Activated CD4-positive, alpha-beta T cell treated with anti-CD3 and anti-CD28 coated beads, Interleukin-10, Interleukin-2, amounts not matched to agents 100 ng/mL and 50 ng/mL, durations not matched to agents 16 hours and 8 hours (primary cell): ENCODE measurements at regions not wholly inside any gene's neighbourhood (a gene's known extent, or its start where the extent isn't known, plus 50 kb on each side); places are given as distances from the start of the nearest gene placed in this dataset.
A peak's percentile ranks its signal among the peaks of the same experiment; 100 is the strongest.
"Not testable (repeated sequence)": the region's sequence is repeated elsewhere in the genome, so short reads cannot be mapped to it uniquely, and the experiment has no call there.

Experiments
- DNase-seq: peaks from one replicate; pipeline ENCODE4 v3.0.0-alpha.2; 2020

DNA sequence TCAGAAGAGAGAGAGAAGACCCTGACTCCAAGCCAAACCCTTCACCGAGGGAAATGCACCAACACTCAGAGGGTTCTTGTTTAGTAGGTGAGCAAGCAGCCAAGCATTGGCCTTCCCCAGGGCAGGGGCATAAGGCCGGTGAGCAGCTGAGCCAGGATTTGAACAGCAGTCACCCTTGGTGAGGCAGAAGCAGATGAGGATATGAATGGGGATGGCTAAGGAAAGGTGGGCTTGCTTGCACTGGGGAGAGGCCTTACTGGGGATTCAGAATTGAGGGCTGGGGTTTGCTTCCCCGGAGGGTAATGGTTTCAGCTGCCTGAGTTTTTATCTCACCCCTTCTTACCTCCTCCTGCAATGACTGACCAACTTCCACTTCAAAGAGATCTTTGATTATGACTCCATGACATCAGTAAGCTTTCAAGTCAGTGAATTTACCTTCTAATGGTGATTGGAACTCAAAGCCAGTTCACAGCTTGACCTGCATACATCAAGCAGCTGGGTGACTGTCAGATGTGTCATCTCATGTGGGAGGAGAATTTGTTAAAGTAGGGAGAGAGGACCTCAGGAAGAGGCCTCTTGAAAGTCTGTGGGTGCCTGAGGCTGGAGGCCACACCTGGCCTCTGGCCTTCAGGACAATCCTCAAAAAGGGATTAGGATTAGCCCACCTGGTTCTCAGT is 114.5 kb upstream of the PLGLB2 start:
- DNase-seq, result peak; percentile 44

DNA sequence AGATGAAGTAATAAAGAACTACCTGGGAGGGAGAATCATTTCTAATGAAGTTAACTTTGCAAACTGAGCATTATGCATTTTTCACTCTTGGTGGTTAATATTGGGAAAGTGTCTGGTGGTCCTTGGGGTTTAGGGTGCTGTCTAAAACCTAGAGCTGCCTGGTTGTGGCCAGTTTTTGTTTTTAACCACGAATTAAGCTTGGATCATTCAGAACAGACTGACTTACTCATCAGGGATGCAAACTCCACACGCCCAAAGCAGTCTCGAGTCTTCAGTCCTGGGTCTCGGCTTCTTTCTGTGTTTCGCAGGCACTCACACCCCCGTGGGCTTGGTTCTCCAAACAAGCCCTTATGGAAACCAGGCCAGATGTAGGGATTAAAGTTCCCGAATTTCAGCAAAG is 113.8 kb upstream of the PLGLB2 start:
- peak; percentile 34 for DNase-seq

DNA sequence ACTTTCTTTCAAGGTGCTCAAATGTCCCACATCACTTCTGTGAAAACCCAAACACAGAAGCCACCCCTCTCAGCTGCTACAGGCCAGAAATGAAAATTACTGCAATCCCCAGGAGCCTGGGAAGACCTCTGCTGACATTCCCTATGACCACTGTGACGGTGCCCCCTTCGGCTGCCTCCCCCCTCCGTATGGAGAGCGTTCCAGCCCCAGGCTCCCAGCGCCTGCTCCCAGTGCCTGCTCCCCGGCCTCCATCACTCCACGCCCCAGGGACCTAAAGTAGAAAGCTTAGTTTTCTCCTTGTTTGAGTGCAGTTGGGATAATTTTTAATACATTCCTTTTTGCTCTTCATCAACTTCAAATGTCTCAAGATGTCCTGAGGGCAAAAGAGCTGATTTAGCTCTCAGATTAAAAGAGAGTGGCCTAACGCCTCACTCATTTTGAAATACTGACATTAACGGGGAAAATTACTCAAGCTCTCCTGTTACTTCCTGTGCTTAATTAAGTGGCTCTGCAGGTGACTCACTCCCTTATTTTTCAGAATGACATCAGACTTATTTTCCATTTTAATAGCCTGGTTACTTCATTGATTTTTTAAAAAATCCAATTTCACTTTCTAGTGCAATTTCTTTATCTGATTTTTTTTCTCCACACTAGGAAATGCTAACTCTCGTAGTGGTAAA is 112.8 kb upstream of the PLGLB2 start:
- peak; percentile 8 for DNase-seq

DNA sequence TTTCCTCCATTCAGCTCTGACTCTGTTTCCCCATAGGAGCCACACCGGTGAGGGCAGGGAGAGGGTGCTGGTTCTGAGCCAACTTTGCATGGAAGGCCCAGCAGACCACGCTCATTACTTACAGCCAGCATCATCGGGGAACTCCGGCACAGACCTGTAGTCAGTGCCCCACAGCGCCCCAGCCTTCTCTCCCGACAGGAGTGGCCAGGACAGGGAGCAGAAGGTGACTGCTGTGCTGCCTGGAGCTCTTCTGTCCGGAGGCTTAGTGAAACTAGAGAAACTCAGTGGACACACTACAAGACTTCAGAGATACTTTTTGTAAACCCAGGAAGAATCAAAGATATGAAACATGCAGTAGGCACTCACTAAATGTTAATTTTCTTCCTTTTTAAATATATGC is 111.6 kb upstream of the PLGLB2 start:
- not testable (repeated sequence) for DNase-seq

DNA sequence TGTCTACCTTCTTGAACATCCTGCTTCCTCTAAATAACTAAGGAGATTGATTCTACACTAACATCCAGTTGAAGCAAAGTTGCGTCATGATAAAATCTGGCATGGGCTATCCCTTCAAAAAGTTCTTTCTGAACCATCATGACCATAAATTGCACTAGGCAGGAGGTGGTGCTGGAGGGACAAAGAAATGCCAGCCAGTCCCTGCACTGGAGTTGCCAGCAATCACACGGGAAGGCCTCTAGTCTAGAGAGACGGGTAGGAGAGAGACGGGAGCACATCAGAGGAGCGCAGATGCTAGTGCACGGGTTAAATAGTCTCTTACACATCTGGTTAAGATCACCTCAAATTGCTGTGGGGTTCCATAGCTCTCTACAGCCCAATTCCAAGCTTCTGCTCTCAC is 111.2 kb upstream of the PLGLB2 start:
- DNase-seq, result not testable (repeated sequence)

DNA sequence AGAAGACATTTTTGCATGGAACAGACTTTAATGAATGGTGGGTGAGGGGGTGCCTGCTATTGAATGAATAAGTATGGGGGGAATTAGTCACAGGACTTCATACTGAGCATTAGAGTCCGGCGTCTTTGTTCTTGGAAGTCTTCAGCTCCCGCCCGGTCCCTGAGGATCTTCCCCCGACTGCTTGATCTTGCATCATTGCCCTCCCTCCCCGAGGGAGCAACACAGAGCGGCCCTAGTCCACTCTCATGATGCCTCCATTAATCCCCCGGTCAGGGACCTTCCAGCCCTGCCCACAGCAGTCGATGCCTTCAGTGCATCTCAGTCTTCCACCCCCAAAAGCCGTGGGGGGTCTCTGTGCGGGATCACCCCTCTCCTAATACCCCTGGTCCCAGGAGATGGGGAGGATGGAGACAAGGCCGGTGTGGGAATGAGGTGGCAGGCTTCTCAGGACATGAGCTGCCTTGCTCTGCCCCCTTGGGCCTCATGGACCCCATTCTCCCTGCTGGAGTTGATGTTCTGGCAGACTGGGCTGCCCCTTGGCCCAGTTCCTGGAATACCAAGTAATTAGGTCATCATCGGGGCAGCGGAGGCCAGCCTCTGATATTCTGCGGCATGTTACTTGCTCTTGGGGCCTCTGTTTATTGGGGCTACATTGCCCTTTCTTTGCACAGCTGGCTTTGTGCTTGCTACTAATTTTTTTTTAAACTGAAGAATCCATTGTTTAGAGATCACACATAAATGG is 110.5 kb upstream of the PLGLB2 start:
- DNase-seq, result not testable (repeated sequence)

DNA sequence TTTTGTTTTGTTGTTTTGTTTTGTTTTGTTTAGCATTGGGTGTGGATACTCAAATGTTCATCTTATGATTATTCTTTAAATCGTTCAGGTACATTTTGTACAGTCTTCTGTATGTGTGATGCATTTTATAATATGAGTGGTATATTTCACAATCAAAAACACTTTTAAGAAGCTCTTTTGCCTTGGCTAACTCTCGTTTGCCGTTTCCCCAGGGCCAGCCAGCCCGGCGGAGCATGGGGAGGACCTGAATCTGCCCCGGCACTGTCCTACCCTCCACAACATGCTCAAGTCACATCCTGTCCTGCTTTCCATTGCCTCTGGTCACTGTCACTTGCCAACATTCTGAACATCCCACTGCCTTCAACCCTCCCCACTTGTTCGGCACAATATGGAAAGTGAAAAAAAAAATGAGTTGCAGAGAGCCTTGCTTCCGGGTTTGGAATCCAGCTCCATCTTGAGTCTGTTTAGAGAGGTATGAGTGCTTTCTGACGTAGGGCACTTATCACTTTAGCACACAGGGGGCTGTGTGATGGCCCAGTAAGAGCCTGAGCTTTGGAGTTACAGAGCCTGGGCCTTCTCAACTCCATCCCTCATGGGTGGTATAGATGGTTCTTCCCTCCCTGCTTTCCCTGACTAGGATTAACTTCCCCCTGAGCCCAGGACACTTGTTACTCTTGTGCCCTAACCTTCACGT is 109.6 kb upstream of the PLGLB2 start:
- not testable (repeated sequence) for DNase-seq

DNA sequence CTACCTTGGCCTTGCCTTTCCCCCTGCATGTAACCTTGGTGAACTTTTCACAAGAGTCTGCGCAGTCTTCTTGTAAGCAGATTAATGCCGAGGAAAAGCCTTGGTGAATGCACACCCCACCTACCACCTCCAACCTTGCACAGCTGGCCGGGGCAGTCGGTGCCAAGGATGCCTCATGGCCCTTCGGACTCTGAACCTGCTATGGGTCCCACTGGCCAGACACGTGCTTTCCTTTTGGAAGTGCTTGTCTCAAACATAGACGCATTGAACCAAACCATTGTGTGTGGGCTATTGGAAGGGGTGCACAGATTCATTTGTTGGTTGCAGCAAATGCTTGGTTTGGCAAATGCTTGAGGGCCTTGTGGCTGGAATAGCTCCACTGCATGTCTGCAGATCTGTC is 109.0 kb upstream of the PLGLB2 start:
- DNase-seq, result not testable (repeated sequence)

DNA sequence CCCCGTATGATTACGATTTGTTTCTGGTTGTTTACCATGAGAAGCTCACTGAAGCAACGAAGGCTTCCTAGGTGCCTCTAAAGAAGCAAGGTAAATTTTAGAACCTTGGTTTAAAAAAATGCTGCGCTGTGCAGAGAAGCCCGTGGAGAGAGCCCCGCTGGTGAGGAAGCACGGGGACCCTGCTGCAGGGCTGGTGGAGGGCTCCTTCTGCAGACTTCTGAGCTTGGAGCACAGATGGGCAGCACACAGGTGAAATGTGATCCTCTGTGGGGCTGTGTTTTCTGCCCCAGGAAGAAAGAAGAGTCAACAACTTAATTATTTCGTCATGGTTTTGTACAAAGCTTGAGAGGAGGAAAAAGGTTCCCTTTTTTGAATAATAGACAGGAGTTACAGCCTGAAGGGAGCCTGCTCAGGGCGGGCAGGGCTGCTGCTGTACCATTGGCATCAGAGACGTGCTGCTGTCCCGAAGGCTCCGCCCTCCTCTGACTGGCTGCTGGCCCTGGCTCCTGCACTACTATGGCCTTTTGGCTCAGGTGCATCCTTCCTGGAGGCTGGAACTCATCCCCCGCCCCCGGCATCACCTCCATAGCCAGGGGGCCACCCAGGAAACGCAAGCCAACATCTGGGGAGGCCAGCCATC is 108.0 kb upstream of the PLGLB2 start:
- not testable (repeated sequence) for DNase-seq

DNA sequence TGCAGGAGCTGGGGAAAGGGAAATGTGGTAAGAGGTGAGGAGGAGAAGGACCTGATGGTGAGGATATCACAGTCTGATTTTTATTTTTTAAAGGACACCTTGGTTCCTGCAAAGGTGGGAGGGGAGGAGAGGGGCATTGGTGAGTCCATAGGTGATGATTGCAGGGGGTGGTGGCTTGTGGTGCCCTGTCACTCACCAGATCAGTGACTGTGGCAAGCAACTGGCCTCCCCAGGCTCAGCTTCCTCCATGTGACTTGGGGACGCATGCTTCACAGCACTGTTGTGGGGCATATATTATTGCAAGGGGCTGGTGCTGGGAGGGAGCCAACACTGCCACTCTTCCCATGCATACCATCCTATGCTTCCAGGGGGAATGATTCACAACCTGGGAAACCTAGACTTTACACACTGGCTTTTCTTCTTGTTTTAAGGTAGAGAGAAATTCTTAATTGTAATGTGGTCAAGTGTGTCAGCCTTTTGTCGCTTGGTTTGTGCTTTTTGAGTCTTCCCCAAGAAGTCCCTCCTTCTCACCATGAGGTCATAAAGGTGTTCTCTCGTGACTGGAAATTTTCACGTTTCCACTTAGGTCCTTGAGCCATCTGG is 106.8 kb upstream of the PLGLB2 start:
- not testable (repeated sequence) for DNase-seq

DNA sequence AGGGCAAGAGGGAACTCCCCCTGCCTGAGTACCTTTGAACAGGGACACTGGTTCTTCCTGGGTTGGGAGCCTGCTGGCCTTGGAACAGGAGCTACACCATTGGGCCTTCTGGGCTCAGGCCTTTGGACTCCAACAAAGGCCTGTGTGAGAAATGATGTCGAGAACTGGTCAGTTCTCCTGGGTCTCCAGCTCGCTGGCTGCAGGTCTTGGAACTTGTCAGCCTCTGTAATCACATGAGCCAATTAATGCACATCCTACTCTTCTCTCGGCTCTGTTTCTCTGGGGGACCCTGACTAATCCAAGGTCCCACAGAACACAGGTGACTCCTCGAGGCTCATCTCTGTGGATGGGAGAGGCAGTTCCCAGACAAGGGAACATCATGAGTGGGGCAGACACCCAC is 104.7 kb upstream of the PLGLB2 start:
- DNase-seq, result not testable (repeated sequence)

DNA sequence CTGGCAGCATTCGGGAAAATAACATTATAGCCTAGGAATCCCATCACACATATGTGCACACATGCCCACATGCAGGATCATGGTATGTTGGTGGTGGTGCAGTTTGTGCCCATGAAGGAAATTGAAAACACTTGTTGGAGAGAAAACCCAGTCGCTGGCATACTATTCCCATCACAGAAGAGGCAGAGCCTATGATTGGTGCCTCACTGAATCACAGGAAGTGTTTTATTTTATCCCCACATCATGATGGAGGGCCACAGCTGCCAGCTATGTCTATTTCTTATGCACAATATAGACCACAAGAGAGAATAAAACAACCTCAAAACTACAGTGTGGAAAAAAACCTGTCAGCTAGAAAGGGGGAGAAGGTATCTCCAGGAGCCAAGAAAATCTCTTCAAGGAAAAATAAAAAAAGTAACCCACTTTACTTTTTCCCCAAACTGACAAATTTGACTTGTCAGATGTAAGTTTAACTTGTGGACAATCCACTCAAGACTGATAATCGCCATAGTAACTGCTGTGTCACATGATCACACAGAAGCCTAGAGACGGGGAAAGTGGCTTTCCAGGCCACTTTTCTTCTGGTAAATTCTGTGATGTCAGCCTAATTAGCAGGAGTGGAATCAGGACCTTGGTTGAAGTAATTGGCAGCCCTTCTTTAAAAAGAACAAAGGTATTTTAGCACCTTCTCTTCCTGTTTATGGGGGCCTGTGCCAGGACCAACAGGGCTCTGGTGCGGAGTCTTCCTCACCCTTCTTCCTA is 100.0 kb upstream of the PLGLB2 start:
- not testable (repeated sequence) for DNase-seq

DNA sequence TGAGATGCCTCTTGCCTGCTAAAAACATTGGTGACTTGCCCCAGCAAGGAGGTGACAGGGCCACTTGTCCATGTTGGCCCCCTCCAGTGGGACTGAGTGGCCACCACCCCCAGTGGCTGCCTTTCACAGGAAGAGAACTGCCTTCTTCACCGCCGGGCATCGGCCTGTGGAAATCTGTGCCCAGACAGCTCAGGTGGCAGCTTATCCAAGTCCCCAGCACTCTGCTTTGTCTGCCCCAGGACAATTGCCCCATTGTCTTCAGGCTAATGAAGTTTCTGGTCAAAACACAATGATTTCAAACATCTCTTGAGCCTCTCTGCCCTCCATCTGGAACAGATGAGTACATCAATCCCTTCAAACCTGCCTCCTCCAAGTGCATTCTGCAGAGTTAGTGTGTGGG is 99.1 kb upstream of the PLGLB2 start:
- not testable (repeated sequence) for DNase-seq

DNA sequence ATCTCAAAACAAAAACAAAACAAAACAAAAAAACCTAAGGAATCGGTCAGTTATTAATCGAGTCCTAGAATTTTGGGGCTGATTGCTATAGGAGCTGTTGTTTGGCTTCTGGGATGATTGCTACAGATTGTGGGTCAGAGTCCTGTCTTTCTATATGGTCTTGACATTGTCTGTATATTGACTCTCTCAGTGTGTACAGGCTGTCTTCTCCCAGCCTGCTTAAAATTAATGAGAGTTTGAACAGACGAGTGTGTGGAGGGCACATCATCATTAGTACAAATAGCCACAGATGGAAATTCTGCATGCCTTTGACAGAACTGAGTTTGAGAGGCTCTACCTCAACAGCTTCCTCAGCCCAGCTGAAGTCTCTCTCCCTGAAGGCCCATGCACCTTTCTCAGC is 98.0 kb upstream of the PLGLB2 start:
- DNase-seq, result not testable (repeated sequence)

DNA sequence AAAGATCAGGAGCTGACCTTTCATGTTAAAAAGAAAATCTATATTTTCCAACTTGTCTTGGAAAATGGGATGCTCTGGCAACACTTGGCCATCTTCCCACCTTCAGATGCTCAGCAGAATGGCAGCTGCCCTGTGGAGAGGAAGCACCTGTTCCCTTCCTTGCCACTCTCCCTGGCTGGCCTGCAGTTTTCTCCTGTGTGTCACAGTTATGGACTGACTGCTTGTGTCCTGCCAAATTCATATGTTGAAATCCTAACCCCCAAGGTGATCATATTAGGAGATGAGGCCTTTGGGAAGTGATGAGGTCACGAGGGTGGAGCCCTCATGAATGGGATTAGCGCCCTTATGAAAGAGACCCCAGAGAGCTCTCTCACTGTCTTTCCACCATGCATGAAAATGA is 97.0 kb upstream of the PLGLB2 start:
- not testable (repeated sequence) for DNase-seq

DNA sequence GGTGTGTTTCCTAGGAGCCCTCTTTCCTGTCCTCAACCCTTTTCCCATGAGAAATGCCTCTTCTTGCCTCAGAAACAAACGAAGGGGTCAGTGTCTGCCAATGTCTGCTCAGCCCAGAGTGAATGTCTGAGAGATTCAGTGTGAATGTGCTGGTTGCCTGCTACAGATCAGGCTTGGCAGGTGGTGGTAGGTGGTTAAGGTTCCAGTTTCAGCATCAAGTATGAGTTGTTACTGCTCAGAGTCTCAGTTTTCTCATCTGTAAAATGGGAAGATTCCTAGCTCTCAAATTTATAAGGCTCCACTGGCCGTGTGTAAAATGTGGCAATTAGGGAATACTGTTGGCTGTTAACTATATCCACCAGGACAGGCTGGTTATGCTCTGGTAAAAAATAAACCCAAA is 96.3 kb upstream of the PLGLB2 start:
- DNase-seq, result not testable (repeated sequence)

DNA sequence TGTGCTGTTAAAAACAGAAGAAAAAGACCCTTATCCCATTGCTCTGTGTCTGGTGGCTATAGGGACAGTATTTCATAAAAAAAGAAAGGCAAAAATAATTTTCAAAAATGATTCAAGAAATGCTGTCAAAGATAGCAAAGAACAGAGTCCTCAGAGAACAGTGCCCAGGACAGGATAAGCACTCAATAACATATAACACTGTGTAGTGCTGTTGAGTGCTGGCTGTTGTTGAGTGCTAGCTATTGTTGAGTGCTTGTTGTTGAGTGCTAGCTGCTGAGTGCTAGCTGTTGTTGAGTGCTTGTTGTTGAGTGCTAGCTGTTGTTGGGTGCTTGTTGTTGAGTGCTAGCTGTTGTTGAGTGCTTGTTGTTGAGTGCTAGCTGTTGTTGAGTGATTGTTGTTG is 94.5 kb upstream of the PLGLB2 start:
- not testable (repeated sequence) for DNase-seq

DNA sequence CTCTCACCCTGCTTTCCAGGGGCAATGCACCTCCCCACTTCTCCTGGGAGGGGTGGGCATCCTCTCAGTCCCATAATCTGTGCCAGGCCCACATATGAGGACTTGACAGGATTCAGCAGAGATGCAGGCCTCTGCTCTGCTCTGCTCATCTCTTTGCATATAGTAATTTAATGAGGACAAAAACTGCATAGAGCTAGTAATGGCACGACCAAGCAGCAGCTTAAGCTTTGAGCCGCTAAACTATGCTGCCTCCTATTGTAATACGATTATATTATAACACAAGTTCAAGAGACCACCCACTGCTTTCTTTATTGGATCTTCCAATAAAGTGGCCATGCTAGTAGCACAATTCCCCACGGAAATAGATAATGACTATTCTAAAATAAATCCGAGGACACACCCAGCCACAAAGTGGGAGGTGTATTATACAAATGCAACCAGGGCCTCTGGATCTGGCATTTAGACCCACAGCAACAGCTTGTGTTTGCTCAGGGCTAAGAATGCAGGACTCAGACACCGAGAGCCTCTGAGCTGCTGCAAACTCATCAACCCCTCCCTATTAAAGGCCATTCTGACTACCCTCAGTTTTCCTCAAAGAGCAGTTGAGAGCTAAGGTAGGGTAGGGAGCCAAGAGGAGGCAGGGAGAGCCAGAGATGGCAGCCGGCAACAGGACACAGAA is 93.6 kb upstream of the PLGLB2 start:
- DNase-seq, result not testable (repeated sequence)

DNA sequence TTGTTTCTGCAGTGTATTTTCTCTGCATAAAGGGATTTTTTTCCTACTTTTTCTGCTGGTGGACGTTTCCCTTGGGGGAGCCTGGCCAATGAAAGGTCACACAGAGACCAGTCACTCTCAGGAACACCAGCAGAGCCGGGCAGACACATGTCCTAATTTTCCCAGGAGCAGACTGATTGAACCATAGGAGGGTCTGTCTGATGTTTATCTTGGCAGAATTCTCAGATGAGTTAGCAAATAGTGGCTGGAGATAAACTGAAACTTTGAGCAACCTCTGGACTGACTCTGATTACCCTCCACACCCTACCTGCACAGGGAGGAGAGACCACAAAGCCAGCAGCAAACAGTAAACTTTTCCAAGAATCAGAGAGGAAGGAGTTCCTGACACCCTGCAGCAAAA is 90.0 kb upstream of the PLGLB2 start:
- peak; percentile 34 for DNase-seq

DNA sequence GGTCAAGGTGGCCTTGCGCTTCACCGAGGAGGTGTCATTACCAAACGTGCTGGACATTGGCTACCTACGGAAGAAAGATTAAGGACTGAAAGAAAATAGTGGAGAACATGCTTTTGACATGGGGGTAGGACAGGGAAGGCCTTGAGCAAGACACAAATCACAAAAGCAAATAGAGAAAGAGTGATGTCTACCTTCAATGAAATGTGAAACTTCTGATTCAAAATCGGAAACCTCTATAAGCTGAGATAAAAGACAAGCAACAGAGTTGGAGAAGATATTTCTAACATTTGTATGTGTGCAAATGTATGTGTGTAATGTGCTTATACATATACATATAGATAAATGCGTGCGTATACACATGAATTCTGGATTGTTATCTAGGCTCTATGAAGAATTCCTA is 89.5 kb upstream of the PLGLB2 start:
- DNase-seq, result peak; percentile 52

DNA sequence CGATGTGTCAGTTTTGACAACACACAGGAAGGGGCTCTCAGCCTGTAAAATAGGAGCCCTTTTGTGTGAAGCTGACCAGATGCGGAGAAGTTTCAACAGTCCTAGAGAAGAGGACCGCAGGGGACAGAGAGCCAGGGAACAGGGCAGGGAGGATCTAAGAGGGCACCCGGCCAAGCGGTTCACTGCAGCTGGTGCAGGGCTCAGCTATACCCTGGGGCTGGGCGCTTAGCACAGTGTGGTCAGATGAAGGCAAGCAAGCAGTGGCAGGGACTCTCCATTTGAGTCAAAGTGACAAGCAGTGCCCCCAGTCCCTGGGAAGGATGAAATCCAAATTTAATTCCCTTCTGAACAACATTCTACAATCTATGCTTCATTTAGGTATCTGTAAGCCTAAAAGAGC is 88.9 kb upstream of the PLGLB2 start:
- peak; percentile 15 for DNase-seq
